ENCODE measurements at regions not wholly inside any gene's neighbourhood (a gene's known extent, or its start where the extent isn't known, plus 50 kb on each side); places are given as distances from the start of the nearest gene placed in this dataset.

DNA sequence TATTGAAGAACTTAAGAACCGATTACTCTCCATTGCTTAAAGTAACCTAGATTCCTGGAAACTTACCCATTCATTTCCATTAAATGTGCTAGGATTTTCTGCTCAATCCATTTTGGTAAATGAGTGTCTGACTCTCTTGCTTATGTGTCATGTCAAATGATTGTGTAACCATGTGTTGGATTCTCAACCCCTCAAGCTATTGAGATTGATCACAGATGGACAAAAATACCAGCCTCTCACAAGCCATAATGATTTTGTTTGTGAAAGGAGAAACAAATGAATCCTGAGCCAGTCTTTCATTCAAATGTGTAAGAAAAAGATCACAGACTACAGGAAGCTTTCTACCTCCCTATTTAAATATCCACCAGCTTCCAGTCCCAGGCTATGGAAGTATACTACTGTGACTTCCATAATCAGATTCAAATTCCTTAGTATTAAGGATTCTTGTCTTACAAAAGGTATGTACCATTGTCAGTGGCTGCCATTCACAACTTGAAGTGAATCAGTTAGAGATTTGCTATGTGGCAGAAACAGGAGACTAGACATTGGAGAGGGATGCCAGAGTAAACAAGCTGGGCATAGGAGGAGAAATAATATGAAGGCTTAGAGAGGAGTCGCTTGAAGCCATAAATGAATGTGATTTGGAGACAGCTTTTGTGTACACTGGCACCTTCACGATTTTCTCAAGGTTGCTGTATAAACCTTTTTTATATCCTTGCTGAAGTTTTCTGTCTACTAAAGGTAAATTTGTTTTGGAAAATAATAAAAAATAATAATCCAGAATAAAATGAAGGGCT lies 498.5 kb upstream of the SETBP1 start:
- no peak for TF ChIP-seq EZH2 (IDR thresholded peaks at IDR 0.05; ENCODE audit: borderline replicate concordance, low read depth, low read length, poor library complexity, severe bottlenecking)
- TF ChIP-seq, protein P1, sequence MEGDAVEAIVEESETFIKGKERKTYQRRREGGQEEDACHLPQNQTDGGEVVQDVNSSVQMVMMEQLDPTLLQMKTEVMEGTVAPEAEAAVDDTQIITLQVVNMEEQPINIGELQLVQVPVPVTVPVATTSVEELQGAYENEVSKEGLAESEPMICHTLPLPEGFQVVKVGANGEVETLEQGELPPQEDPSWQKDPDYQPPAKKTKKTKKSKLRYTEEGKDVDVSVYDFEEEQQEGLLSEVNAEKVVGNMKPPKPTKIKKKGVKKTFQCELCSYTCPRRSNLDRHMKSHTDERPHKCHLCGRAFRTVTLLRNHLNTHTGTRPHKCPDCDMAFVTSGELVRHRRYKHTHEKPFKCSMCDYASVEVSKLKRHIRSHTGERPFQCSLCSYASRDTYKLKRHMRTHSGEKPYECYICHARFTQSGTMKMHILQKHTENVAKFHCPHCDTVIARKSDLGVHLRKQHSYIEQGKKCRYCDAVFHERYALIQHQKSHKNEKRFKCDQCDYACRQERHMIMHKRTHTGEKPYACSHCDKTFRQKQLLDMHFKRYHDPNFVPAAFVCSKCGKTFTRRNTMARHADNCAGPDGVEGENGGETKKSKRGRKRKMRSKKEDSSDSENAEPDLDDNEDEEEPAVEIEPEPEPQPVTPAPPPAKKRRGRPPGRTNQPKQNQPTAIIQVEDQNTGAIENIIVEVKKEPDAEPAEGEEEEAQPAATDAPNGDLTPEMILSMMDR (conservative IDR thresholded peaks at IDR 0.05; ENCODE audit: low read depth, low read length): no peak
- no peaks in the 10 kb centered on the region for H3K4me1 ChIP-seq (ENCODE audit: insufficient read depth, low read length, poor library complexity, severe bottlenecking)
- H3K27me3 ChIP-seq (replicated peaks; ENCODE audit: insufficient read depth, low read depth, low read length, poor library complexity): no peaks in the 10 kb centered on the region
- H3K36me3 ChIP-seq (ENCODE audit: insufficient read depth, low read length, poor library complexity, severe bottlenecking): no peaks in the 10 kb centered on the region
- POLR2A ChIA-PET (ENCODE audit: low non-redundant PET): no interaction called here
- BruUV-seq (replicated peaks): no TSS peak
- H3K9me3 ChIP-seq (ENCODE audit: low read depth, low read length, poor library complexity, severe bottlenecking): no peaks in the 10 kb centered on the region
- CTCF ChIA-PET: no interaction called here
- H3K27ac ChIP-seq (ENCODE audit: low read depth, low read length, poor library complexity, severe bottlenecking): no peak overlapping the region
- intact Hi-C loops (cut with micrococcal nuclease; ENCODE audit: unreplicated experiment): no loop called here
- H3K4me3 ChIP-seq (ENCODE audit: low read depth, low read length, poor library complexity, severe bottlenecking): no peak overlapping the region
- no peak for DNase-seq (ENCODE audit: low spot score)

DNA sequence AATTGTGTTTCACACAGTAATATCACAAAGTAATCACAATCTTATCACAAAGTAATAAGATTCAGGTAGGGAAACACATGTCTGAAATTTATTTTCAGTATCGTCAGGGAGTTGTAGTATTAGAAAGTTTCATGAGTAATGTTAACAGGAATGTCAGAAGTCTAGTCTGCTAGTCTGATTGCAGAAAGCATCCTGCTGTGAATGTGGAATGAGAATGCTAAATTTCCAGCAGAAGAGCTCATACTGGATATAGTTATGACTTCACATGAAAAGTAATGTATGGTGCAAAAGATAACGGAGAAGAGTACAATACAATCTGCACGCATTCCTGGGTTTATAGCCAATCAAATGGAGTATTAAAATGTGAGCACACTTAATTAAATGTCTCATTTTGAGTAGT lies 494.7 kb upstream of the SETBP1 start:
- intact Hi-C loops (cut with micrococcal nuclease; ENCODE audit: unreplicated experiment): no loop called here
- H3K4me1 ChIP-seq (ENCODE audit: insufficient read depth, low read length, poor library complexity, severe bottlenecking): no peaks in the 10 kb centered on the region
- DNase-seq (ENCODE audit: low spot score): peak; percentile 3
- H3K4me3 ChIP-seq (ENCODE audit: low read depth, low read length, poor library complexity, severe bottlenecking): no peak overlapping the region
- no peak overlapping the region for H3K27ac ChIP-seq (ENCODE audit: low read depth, low read length, poor library complexity, severe bottlenecking)
- BruUV-seq (replicated peaks): no TSS peak
- no peaks in the 10 kb centered on the region for H3K36me3 ChIP-seq (ENCODE audit: insufficient read depth, low read length, poor library complexity, severe bottlenecking)
- no peaks in the 10 kb centered on the region for H3K27me3 ChIP-seq (replicated peaks; ENCODE audit: insufficient read depth, low read depth, low read length, poor library complexity)
- H3K9me3 ChIP-seq (ENCODE audit: low read depth, low read length, poor library complexity, severe bottlenecking): no peaks in the 10 kb centered on the region
- ChIA-PET POLR2A (ENCODE audit: low non-redundant PET) (interaction anchor here (0.6 kb wide), 1 partner anchor 68 kb away, joined by 10 read pairs; no protein-coding TSS in a partner anchor), CTCF (no interaction called here)
- TF ChIP-seq, protein P1 (conservative IDR thresholded peaks at IDR 0.05; ENCODE audit: low read depth, low read length): no peak
- no peak for TF ChIP-seq EZH2 (IDR thresholded peaks at IDR 0.05; ENCODE audit: borderline replicate concordance, low read depth, low read length, poor library complexity, severe bottlenecking)

DNA sequence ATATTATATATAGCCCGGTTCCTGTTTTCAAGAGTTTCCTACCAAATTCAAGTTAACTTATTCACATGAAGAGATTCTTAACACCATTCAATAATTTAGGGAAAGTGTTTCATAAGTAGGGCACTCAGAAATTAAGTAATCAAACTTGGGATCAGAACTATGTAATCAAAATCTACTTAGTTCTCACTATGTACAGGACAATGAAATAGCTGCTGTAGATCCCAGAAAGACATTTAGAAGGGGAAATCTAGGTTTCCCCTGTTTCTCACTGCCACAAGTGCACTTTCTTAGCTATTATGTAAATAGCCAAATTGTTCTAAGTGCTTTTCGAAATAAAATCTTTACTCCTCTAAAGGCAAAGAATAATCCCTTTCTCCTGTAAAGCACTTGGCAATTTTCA lies 493.6 kb upstream of the SETBP1 start:
- no peak overlapping the region for H3K27ac ChIP-seq (ENCODE audit: low read depth, low read length, poor library complexity, severe bottlenecking)
- no peaks in the 10 kb centered on the region for H3K9me3 ChIP-seq (ENCODE audit: low read depth, low read length, poor library complexity, severe bottlenecking)
- ChIA-PET CTCF (no interaction called here), POLR2A (ENCODE audit: low non-redundant PET) (no interaction called here)
- no peaks in the 10 kb centered on the region for H3K4me1 ChIP-seq (ENCODE audit: insufficient read depth, low read length, poor library complexity, severe bottlenecking)
- H3K36me3 ChIP-seq (ENCODE audit: insufficient read depth, low read length, poor library complexity, severe bottlenecking): no peaks in the 10 kb centered on the region
- no peak for DNase-seq (ENCODE audit: low spot score)
- H3K4me3 ChIP-seq (ENCODE audit: low read depth, low read length, poor library complexity, severe bottlenecking): no peak overlapping the region
- intact Hi-C loops (cut with micrococcal nuclease; ENCODE audit: unreplicated experiment): no loop called here
- TF ChIP-seq, protein P1 (conservative IDR thresholded peaks at IDR 0.05; ENCODE audit: low read depth, low read length): no peak
- TF ChIP-seq EZH2 (IDR thresholded peaks at IDR 0.05; ENCODE audit: borderline replicate concordance, low read depth, low read length, poor library complexity, severe bottlenecking): no peak
- H3K27me3 ChIP-seq (replicated peaks; ENCODE audit: insufficient read depth, low read depth, low read length, poor library complexity): no peaks in the 10 kb centered on the region
- BruUV-seq (replicated peaks): no TSS peak

Measured in A673 (cell line).